SK-N-SH (cell line): ENCODE measurements at regions not wholly inside any gene's neighbourhood (a gene's known extent, or its start where the extent isn't known, plus 50 kb on each side); places are given as distances from the start of the nearest gene placed in this dataset.

Experiments used
- CTCF ChIP-seq: fragments of 200-600 bp; sonication (generic); IDR thresholded peaks from 2 replicates; pipeline ENCODE4 v1.6.1; 2017; ENCODE audit warnings: antibody characterized with exemption, mild to moderate bottlenecking, moderate library complexity
- FOXJ3 ChIP-seq: sonication (generic); formaldehyde crosslinking; IDR thresholded peaks from 2 replicates; pipeline ENCODE4 v1.5.1; 2020; ENCODE audit warnings: mild to moderate bottlenecking, missing genetic modification reagents
- JUND ChIP-seq: IDR thresholded peaks from 2 replicates; pipeline ENCODE4 v1.4.0; 2012
- MAX ChIP-seq: IDR thresholded peaks from 2 replicates; pipeline ENCODE4 v1.4.0; 2012; ENCODE audit warnings: low read depth
- PBX3 ChIP-seq: IDR thresholded peaks from 2 replicates; pipeline ENCODE4; 2012
- POLR2AphosphoS5 ChIP-seq: IDR thresholded peaks from 2 replicates; pipeline ENCODE4 v1.6.1; 2012; ENCODE audit warnings: low read depth, low read length
- RAD21 ChIP-seq: IDR thresholded peaks from 2 replicates; pipeline ENCODE4 v1.6.1; 2012; ENCODE audit warnings: mild to moderate bottlenecking, low read length
- RCOR1 ChIP-seq: fragments of 150-350 bp; IDR thresholded peaks from 2 replicates; pipeline ENCODE4 v1.6.1; 2017; ENCODE audit warnings: antibody characterized with exemption, low read length
- REST ChIP-seq: IDR thresholded peaks from 2 replicates; pipeline ENCODE4 v1.6.1; 2012; ENCODE audit warnings: mild to moderate bottlenecking, low read depth, low read length, moderate library complexity
- SMC3 ChIP-seq: IDR thresholded peaks from 2 replicates; pipeline ENCODE4 v1.6.1; 2012; ENCODE audit warnings: low read depth, low read length, improper control_type of control experiment
- TCF12 ChIP-seq: IDR thresholded peaks from 2 replicates; pipeline ENCODE4 v1.4.0; 2012
- ZBTB33 ChIP-seq: IDR thresholded peaks from 2 replicates; pipeline ENCODE4 v1.4.0; 2012; ENCODE audit warnings: low read depth, borderline replicate concordance

GRCh38 chr10:69692267-69692666, 62.2 kb downstream of the FAM241B start:
- no peak for TF ChIP-seq FOXJ3 (CRISPR knock-in tag)
- TF ChIP-seq RCOR1: no peak
- no peak for TF ChIP-seq ZBTB33
- no peak for TF ChIP-seq REST
- TF ChIP-seq MAX: no peak
- TF ChIP-seq CTCF: no peak
- TF ChIP-seq POLR2AphosphoS5: no peak
- no peak for TF ChIP-seq RAD21
- TF ChIP-seq JUND: no peak
- no peak for TF ChIP-seq TCF12
- no peak for TF ChIP-seq SMC3
- no peak for TF ChIP-seq PBX3
